GM12878 (cell line): ENCODE measurements at regions not wholly inside any gene's neighbourhood (a gene's known extent, or its start where the extent isn't known, plus 50 kb on each side); places are given as distances from the start of the nearest gene placed in this dataset.

Source experiments
- ATAC-seq: fragments of 200-7000 bp; cut with Tn5 transposase; 3 replicates; pipeline ENCODE4 v1.9.1; 2020; ENCODE audit warnings: mild to moderate bottlenecking, moderate library complexity
- BruUV-seq: library from RNA; stranded (reverse); fragments of 400-500 nt; replicated peaks from 2 replicates; lab custom pipeline; 2021; lab: Mats Ljungman, UMichigan
- CTCF ChIA-PET: fragments of 300-600 bp; sonication (Branson Sonifier 250); formaldehyde crosslinking; extraction: SDS; loops from one replicate; lab custom pipeline; 2021; ENCODE audit warnings: inconsistent platforms; lab: Yijun Ruan, JAX
- POLR2A ChIA-PET: fragments of 350-600 bp; formaldehyde crosslinking; extraction: SDS; loops from one replicate; lab custom pipeline; 2021; ENCODE audit warnings: inconsistent platforms; lab: Charles Lee
- RAD21 ChIA-PET: fragments of 300-600 bp; sonication (Branson Sonifier 250); formaldehyde crosslinking; loops from one replicate; lab custom pipeline; 2023; ENCODE audit warnings: antibody characterized with exemption; ENCODE audit not compliant: unreplicated experiment; lab: Charles Lee
- SMC1A ChIA-PET: fragments of 300-600 bp; sonication (Branson Sonifier 250); formaldehyde crosslinking; loops from one replicate; lab custom pipeline; 2023; ENCODE audit not compliant: unreplicated experiment, uncharacterized antibody; lab: Charles Lee
- DNase-seq: peaks from one replicate; pipeline ENCODE4 v3.0.0-alpha.2; 2011; ENCODE audit warnings: low read depth, low spot score
- FAIRE-seq: peaks from 3 replicates; lab custom pipeline; 2011; peaks lifted over from hg19 to GRCh38; lab: Jason Lieb, UNC
- H2AFZ ChIP-seq: 2 replicates; pipeline ENCODE4 v1.6.0; 2011; ENCODE audit warnings: low read depth, low read length, control low read depth; ENCODE audit not compliant: control insufficient read depth
- H3K27ac ChIP-seq: 2 replicates; pipeline ENCODE4 v1.5.1; 2011; ENCODE audit warnings: control low read depth; ENCODE audit not compliant: control insufficient read depth, insufficient read depth
- H3K27me3 ChIP-seq, 2 experiments: replicated peaks in 1 of 2; 2 replicates each; pipeline versions ENCODE4 v1.6.0 to v1.6.1; 2011; ENCODE audit warnings: low read length in 1 of 2; ENCODE audit not compliant: control insufficient read depth in 2 of 2, insufficient read depth in 2 of 2
- H3K36me3 ChIP-seq, 2 experiments: 2 replicates each; pipeline ENCODE4 v1.5.1; 2011; ENCODE audit warnings: low read length in 1 of 2; ENCODE audit not compliant: control insufficient read depth in 2 of 2, insufficient read depth in 2 of 2
- H3K4me1 ChIP-seq: 2 replicates; pipeline ENCODE4 v1.6.1; 2011; ENCODE audit warnings: mild to moderate bottlenecking, low read length, moderate library complexity, mixed read lengths; ENCODE audit not compliant: control insufficient read depth, insufficient read depth
- H3K4me2 ChIP-seq: 2 replicates; pipeline ENCODE4 v1.6.0; 2011; ENCODE audit warnings: control low read depth; ENCODE audit not compliant: control insufficient read depth, insufficient read depth
- H3K4me3 ChIP-seq: fragments of 200-600 bp; sonication (generic); 2 replicates; pipeline ENCODE4 v1.5.1; 2016
- H3K79me2 ChIP-seq: 2 replicates; pipeline ENCODE4 v1.6.0; 2011; ENCODE audit warnings: low read length; ENCODE audit not compliant: control insufficient read depth, insufficient read depth
- H3K9ac ChIP-seq: 2 replicates; pipeline ENCODE4 v1.8.0; 2011; ENCODE audit warnings: low read length, control low read depth, mixed read lengths; ENCODE audit not compliant: control insufficient read depth, insufficient read depth
- H3K9me3 ChIP-seq: replicated peaks from 3 replicates; pipeline ENCODE4 v1.5.1; 2011; ENCODE audit warnings: mild to moderate bottlenecking, low read length; ENCODE audit not compliant: control insufficient read depth, insufficient read depth
- H4K20me1 ChIP-seq: 2 replicates; pipeline ENCODE4 v1.6.0; 2011; ENCODE audit not compliant: control insufficient read depth, insufficient read depth
- ASH2L ChIP-seq: fragments of 300-600, 200-600 bp; sonication (generic); IDR thresholded peaks from 2 replicates; pipeline ENCODE4 v1.6.1; 2017; ENCODE audit warnings: low read depth, mild to moderate bottlenecking, borderline replicate concordance
- BCL3 ChIP-seq: IDR thresholded peaks from 2 replicates; pipeline ENCODE4 v1.6.1; 2011; ENCODE audit warnings: borderline replicate concordance, low read depth, mild to moderate bottlenecking, moderate library complexity, low read length; ENCODE audit not compliant: insufficient read depth, poor library complexity, severe bottlenecking
- BRCA1 ChIP-seq: IDR thresholded peaks from 2 replicates; pipeline ENCODE4 v1.6.1; 2011; ENCODE audit warnings: low read depth, low read length, improper control_type of control experiment
- CBFB ChIP-seq: IDR thresholded peaks from 2 replicates; pipeline ENCODE4 v1.6.1; 2016; ENCODE audit warnings: antibody characterized with exemption, low read depth
- CEBPB ChIP-seq, 2 experiments: fragments of 150-350 bp in 1 of 2; IDR thresholded peaks; 2 replicates each; pipeline ENCODE4 v1.6.1; 2012 to 2014; ENCODE audit warnings: low read depth in 2 of 2, low read length in 2 of 2, borderline replicate concordance in 1 of 2, inconsistent platforms in 1 of 2
- JUND ChIP-seq: IDR thresholded peaks from 2 replicates; pipeline ENCODE4 v1.6.1; 2012; ENCODE audit warnings: low read depth, mild to moderate bottlenecking, low read length, improper control_type of control experiment, moderate library complexity
- KLF5 ChIP-seq: fragments of 450-650 bp; IDR thresholded peaks from 2 replicates; pipeline ENCODE4 v1.6.1; 2014; ENCODE audit warnings: mild to moderate bottlenecking; ENCODE audit not compliant: partially characterized antibody
- SPI1 ChIP-seq: IDR thresholded peaks from 2 replicates; pipeline ENCODE4 v1.6.1; 2011; ENCODE audit warnings: low read depth, mild to moderate bottlenecking, low read length, moderate library complexity, borderline replicate concordance; ENCODE audit not compliant: insufficient read depth
- STAT1 ChIP-seq: fragments of 450-650 bp; conservative IDR thresholded peaks from 2 replicates; pipeline ENCODE4 v1.6.1; 2014; ENCODE audit warnings: antibody characterized with exemption, mild to moderate bottlenecking
- TCF7 ChIP-seq: IDR thresholded peaks from 2 replicates; pipeline ENCODE4 v1.6.1; 2014; ENCODE audit warnings: antibody characterized with exemption, borderline replicate concordance
- USF2 ChIP-seq: IDR thresholded peaks from 2 replicates; pipeline ENCODE4 v1.6.1; 2011; ENCODE audit warnings: low read depth, low read length, improper control_type of control experiment, borderline replicate concordance
- ZNF622 ChIP-seq: fragments of 450-650 bp; IDR thresholded peaks from 2 replicates; pipeline ENCODE4 v1.6.1; 2017; ENCODE audit warnings: mild to moderate bottlenecking, inconsistent platforms
- WGBS: methylation state at CpG from one replicate; pipeline ENCODE4 v1.1.6; 2016; ENCODE audit warnings: low lambda C conversion rate; ENCODE audit not compliant: insufficient replicate concordance, insufficient coverage; ENCODE audit errors: missing lambda C conversion rate; 5-methylcytosine and 5-hydroxymethylcytosine counted together
- in situ Hi-C: fragments of 300-500 bp; cut with MboI; formaldehyde crosslinking; loops from 9 replicates; pipeline ENCODE4 v1.14.3; 2018; ENCODE audit warnings: mixed read lengths
- intact Hi-C: fragments of 100-400 bp; cut with micrococcal nuclease; formaldehyde crosslinking; loops from one replicate; pipeline ENCODE4 v1.14.2; 2022; ENCODE audit not compliant: unreplicated experiment
- TF ChIP-seq, protein P1 (sequence below): IDR thresholded peaks from 2 replicates; pipeline ENCODE4 v1.6.1; 2011; ENCODE audit warnings: borderline replicate concordance, low read depth, mild to moderate bottlenecking, moderate library complexity, mixed read lengths, low read length; ENCODE audit not compliant: insufficient read depth; ENCODE audit errors: extremely low read length
- TF ChIP-seq, protein P2 (sequence below): fragments of 450-650 bp; IDR thresholded peaks from 2 replicates; pipeline ENCODE4 v1.6.1; 2016; ENCODE audit warnings: mild to moderate bottlenecking, moderate library complexity, borderline replicate concordance

DNA sequence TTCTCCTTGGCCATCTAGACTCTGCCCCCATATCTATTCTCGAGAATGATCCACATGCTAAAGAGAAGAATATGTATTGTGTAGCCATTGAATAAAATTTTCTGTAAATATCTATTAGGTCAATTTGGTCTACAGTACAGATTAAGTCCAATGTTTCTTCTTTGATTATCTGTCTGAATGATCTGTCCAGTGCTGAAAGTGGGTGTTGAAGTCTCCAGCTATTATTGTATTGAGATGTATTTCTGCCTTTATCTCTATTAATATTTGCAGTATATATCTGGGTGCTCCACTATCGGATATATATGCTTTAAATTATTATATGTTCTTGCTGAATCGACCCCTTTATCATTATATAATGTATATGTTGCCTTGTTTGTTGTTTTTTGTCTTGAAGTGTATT lies 384.9 kb upstream of the ROBO1 start:
- H3K79me2 ChIP-seq = no peaks in the 10 kb centered on the region
- H3K27ac ChIP-seq = no peak overlapping the region
- POLR2A ChIA-PET = no interaction called here
- H3K27me3 ChIP-seq = no peaks in the 10 kb centered on the region
- RAD21 ChIA-PET = no interaction called here
- ATAC-seq (no peak), DNase-seq (no peak), FAIRE-seq (no peak)
- no peaks in the 10 kb centered on the region for H3K9me3 ChIP-seq
- intact Hi-C loops (no loop called here), in situ Hi-C loops (no loop called here)
- TF ChIP-seq CBFB (no peak), BRCA1 (no peak), BCL3 (no peak), ZNF622 (no peak), STAT1 (no peak), KLF5 (no peak), CEBPB (IDR thresholded peaks at IDR 0.05; ENCODE audit: borderline replicate concordance in 1 of 2, low read depth in 2 of 2, low read length in 2 of 2) (no peak), TCF7 (no peak), JUND (no peak), USF2 (no peak), SPI1 (no peak), ASH2L (no peak)
- TF ChIP-seq, protein P1, sequence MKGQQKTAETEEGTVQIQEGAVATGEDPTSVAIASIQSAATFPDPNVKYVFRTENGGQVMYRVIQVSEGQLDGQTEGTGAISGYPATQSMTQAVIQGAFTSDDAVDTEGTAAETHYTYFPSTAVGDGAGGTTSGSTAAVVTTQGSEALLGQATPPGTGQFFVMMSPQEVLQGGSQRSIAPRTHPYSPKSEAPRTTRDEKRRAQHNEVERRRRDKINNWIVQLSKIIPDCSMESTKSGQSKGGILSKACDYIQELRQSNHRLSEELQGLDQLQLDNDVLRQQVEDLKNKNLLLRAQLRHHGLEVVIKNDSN = no peak
- TF ChIP-seq, protein P2, sequence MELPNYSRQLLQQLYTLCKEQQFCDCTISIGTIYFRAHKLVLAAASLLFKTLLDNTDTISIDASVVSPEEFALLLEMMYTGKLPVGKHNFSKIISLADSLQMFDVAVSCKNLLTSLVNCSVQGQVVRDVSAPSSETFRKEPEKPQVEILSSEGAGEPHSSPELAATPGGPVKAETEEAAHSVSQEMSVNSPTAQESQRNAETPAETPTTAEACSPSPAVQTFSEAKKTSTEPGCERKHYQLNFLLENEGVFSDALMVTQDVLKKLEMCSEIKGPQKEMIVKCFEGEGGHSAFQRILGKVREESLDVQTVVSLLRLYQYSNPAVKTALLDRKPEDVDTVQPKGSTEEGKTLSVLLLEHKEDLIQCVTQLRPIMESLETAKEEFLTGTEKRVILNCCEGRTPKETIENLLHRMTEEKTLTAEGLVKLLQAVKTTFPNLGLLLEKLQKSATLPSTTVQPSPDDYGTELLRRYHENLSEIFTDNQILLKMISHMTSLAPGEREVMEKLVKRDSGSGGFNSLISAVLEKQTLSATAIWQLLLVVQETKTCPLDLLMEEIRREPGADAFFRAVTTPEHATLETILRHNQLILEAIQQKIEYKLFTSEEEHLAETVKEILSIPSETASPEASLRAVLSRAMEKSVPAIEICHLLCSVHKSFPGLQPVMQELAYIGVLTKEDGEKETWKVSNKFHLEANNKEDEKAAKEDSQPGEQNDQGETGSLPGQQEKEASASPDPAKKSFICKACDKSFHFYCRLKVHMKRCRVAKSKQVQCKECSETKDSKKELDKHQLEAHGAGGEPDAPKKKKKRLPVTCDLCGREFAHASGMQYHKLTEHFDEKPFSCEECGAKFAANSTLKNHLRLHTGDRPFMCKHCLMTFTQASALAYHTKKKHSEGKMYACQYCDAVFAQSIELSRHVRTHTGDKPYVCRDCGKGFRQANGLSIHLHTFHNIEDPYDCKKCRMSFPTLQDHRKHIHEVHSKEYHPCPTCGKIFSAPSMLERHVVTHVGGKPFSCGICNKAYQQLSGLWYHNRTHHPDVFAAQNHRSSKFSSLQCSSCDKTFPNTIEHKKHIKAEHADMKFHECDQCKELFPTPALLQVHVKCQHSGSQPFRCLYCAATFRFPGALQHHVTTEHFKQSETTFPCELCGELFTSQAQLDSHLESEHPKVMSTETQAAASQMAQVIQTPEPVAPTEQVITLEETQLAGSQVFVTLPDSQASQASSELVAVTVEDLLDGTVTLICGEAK = no peak
- H4K20me1 ChIP-seq = no peaks in the 10 kb centered on the region
- H3K4me2 ChIP-seq = no peak overlapping the region
- H3K4me3 ChIP-seq = no peak overlapping the region
- BruUV-seq = no TSS peak
- SMC1A ChIA-PET = no interaction called here
- CTCF ChIA-PET = no interaction called here
- H3K36me3 ChIP-seq = no peaks in the 10 kb centered on the region
- no peak overlapping the region for H2AFZ ChIP-seq
- 1% methylated on average over 3 of the region's 3 CpGs for WGBS
- no peaks in the 10 kb centered on the region for H3K4me1 ChIP-seq
- no peak overlapping the region for H3K9ac ChIP-seq
